ENCODE measurements at regions not wholly inside any gene's neighbourhood (a gene's known extent, or its start where the extent isn't known, plus 50 kb on each side); places are given as distances from the start of the nearest gene placed in this dataset.

DNA sequence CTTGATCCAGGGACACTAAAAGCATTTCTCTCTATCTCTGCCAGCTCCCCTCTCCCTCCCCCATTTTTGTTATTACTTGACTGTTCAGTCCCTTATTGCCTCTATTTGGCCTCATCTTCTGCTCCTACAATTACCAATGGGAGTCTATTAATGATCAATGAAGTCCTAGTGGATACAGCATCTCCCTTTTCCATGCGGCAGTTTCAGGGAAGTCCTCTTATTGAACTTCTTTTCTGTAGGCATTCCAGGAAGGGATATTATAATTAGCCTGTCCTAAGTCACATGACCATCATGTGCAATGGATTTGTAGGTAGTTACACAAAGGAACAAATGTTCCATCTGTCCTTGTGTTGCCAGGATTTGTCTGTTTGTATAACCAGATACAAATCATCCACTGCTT lies 495.1 kb upstream of the CNTNAP5 start (continued):
- TF ChIP-seq, protein P1, sequence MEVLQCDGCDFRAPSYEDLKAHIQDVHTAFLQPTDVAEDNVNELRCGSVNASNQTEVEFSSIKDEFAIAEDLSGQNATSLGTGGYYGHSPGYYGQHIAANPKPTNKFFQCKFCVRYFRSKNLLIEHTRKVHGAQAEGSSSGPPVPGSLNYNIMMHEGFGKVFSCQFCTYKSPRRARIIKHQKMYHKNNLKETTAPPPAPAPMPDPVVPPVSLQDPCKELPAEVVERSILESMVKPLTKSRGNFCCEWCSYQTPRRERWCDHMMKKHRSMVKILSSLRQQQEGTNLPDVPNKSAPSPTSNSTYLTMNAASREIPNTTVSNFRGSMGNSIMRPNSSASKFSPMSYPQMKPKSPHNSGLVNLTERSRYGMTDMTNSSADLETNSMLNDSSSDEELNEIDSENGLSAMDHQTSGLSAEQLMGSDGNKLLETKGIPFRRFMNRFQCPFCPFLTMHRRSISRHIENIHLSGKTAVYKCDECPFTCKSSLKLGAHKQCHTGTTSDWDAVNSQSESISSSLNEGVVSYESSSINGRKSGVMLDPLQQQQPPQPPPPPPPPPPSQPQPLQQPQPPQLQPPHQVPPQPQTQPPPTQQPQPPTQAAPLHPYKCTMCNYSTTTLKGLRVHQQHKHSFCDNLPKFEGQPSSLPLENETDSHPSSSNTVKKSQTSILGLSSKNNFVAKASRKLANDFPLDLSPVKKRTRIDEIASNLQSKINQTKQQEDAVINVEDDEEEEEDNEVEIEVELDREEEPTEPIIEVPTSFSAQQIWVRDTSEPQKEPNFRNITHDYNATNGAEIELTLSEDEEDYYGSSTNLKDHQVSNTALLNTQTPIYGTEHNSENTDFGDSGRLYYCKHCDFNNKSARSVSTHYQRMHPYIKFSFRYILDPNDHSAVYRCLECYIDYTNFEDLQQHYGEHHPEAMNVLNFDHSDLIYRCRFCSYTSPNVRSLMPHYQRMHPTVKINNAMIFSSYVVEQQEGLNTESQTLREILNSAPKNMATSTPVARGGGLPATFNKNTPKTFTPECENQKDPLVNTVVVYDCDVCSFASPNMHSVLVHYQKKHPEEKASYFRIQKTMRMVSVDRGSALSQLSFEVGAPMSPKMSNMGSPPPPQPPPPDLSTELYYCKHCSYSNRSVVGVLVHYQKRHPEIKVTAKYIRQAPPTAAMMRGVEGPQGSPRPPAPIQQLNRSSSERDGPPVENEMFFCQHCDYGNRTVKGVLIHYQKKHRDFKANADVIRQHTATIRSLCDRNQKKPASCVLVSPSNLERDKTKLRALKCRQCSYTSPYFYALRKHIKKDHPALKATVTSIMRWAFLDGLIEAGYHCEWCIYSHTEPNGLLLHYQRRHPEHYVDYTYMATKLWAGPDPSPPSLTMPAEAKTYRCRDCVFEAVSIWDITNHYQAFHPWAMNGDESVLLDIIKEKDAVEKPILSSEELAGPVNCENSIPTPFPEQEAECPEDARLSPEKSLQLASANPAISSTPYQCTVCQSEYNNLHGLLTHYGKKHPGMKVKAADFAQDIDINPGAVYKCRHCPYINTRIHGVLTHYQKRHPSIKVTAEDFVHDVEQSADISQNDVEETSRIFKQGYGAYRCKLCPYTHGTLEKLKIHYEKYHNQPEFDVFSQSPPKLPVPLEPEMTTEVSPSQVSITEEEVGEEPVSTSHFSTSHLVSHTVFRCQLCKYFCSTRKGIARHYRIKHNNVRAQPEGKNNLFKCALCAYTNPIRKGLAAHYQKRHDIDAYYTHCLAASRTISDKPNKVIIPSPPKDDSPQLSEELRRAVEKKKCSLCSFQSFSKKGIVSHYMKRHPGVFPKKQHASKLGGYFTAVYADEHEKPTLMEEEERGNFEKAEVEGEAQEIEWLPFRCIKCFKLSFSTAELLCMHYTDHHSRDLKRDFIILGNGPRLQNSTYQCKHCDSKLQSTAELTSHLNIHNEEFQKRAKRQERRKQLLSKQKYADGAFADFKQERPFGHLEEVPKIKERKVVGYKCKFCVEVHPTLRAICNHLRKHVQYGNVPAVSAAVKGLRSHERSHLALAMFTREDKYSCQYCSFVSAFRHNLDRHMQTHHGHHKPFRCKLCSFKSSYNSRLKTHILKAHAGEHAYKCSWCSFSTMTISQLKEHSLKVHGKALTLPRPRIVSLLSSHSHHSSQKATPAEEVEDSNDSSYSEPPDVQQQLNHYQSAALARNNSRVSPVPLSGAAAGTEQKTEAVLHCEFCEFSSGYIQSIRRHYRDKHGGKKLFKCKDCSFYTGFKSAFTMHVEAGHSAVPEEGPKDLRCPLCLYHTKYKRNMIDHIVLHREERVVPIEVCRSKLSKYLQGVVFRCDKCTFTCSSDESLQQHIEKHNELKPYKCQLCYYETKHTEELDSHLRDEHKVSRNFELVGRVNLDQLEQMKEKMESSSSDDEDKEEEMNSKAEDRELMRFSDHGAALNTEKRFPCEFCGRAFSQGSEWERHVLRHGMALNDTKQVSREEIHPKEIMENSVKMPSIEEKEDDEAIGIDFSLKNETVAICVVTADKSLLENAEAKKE (CRISPR knock-in tag; IDR thresholded peaks at IDR 0.05): no peak

DNA sequence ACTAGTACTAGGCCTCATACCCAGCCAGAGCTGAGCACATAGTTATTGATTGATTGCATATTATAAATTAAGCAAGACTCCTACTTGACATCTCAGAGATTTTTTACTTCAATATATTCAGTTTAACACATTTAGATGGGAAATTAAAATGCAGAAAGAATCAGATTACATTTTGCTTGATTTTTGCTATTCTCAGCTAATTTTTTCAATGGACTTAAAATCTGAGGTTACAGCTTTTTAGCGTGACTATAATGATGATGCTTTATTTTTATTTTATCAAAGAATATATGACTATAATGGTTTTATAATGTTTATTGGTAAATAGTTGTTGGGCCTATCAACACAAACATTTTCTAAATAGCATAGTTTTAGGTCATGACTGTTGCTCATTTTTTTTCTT lies 493.0 kb upstream of the CNTNAP5 start:
- peaks cover 7% of the 10 kb centered on the region for H3K36me3 Mint-ChIP-seq (ENCODE audit: low read depth)

DNA sequence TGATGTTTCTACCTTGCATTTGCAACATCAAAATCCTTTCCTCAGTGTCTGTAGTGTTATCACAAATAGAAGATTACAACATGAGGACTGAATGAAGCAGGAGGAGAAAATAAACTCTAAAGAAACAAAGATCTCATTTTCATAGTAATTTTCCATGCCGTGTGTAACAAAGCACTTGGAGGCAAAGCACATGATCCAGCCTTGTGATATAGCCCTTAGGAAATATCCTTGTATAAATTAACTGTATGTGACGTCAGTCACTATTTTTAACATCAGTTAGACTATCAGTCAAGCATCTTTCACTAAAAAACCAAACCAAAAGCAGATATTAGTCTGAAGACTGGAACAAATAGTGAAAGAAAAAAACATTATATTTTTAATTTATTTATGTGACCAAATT lies 492.1 kb upstream of the CNTNAP5 start:
- peaks cover 2% of the 10 kb centered on the region for H3K27me3 Mint-ChIP-seq (ENCODE audit: insufficient read depth, low read depth, poor library complexity)
- H3K4me3 Mint-ChIP-seq: no peak overlapping the region
- Histone ChIP-seq H3K4me1 (ENCODE audit: insufficient read depth) (no peaks in the 10 kb centered on the region), H3K27ac (ENCODE audit: low read depth) (no peak overlapping the region), H3F3A (replicated peaks; ENCODE audit: low read depth) (no peaks in the 10 kb centered on the region), H2AFZ (peak overlapping the region; percentile 72; the same call in 1 of the 2 replicates), H3K9me2 (ENCODE audit: insufficient read depth) (0 out of 2 replicates have a peak, but pooled peaks cover 8% of the 10 kb centered on the region), H3K4me3 (no peak overlapping the region), H4K20me1 (replicated peaks; ENCODE audit: insufficient read depth) (no peaks in the 10 kb centered on the region), H3K4me2 (no peak overlapping the region), H3K79me2 (replicated peaks; ENCODE audit: insufficient read depth) (no peaks in the 10 kb centered on the region), H3K27me3 (ENCODE audit: insufficient read depth) (no peaks in the 10 kb centered on the region), H3K36me3 (ENCODE audit: insufficient read depth) (no peaks in the 10 kb centered on the region)
- no peak overlapping the region for H3K27ac Mint-ChIP-seq
- no peak for ATAC-seq
- DNase-seq (ENCODE audit: low spot score): no peak
- peaks cover 18% of the 10 kb centered on the region for H3K9me3 Mint-ChIP-seq
- no peak for TF ChIP-seq STAT1 (IDR thresholded peaks at IDR 0.05; ENCODE audit: unreplicated experiment)
- TF ChIP-seq, protein P2, sequence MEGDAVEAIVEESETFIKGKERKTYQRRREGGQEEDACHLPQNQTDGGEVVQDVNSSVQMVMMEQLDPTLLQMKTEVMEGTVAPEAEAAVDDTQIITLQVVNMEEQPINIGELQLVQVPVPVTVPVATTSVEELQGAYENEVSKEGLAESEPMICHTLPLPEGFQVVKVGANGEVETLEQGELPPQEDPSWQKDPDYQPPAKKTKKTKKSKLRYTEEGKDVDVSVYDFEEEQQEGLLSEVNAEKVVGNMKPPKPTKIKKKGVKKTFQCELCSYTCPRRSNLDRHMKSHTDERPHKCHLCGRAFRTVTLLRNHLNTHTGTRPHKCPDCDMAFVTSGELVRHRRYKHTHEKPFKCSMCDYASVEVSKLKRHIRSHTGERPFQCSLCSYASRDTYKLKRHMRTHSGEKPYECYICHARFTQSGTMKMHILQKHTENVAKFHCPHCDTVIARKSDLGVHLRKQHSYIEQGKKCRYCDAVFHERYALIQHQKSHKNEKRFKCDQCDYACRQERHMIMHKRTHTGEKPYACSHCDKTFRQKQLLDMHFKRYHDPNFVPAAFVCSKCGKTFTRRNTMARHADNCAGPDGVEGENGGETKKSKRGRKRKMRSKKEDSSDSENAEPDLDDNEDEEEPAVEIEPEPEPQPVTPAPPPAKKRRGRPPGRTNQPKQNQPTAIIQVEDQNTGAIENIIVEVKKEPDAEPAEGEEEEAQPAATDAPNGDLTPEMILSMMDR (conservative IDR thresholded peaks at IDR 0.05; ENCODE audit: low read depth in 2 of 2): no peak
- no peaks in the 10 kb centered on the region for H3K4me1 Mint-ChIP-seq
- peaks cover 8% of the 10 kb centered on the region for H3K36me3 Mint-ChIP-seq (ENCODE audit: low read depth)

More for the DNA sequence above, 493.0 kb upstream of the CNTNAP5 start:
- Mint-ChIP-seq H3K27me3 (ENCODE audit: insufficient read depth, low read depth, poor library complexity) (peaks cover 2% of the 10 kb centered on the region), H3K27ac (no peak overlapping the region), H3K4me3 (no peak overlapping the region), H3K9me3 (peaks cover 17% of the 10 kb centered on the region), H3K4me1 (no peaks in the 10 kb centered on the region)
- DNase-seq (ENCODE audit: low spot score): no peak
- Histone ChIP-seq H3K4me3 (no peak overlapping the region), H3K4me2 (no peak overlapping the region), H3K4me1 (ENCODE audit: insufficient read depth) (no peaks in the 10 kb centered on the region), H3K79me2 (replicated peaks; ENCODE audit: insufficient read depth) (no peaks in the 10 kb centered on the region), H3K27ac (ENCODE audit: low read depth) (no peak overlapping the region), H3K36me3 (ENCODE audit: insufficient read depth) (no peaks in the 10 kb centered on the region), H3K27me3 (ENCODE audit: insufficient read depth) (no peaks in the 10 kb centered on the region), H2AFZ (no peak overlapping the region), H3K9me2 (ENCODE audit: insufficient read depth) (0 out of 2 replicates have a peak, but pooled peaks cover 8% of the 10 kb centered on the region), H3F3A (replicated peaks; ENCODE audit: low read depth) (no peaks in the 10 kb centered on the region), H4K20me1 (replicated peaks; ENCODE audit: insufficient read depth) (no peaks in the 10 kb centered on the region)
- TF ChIP-seq, protein P3, sequence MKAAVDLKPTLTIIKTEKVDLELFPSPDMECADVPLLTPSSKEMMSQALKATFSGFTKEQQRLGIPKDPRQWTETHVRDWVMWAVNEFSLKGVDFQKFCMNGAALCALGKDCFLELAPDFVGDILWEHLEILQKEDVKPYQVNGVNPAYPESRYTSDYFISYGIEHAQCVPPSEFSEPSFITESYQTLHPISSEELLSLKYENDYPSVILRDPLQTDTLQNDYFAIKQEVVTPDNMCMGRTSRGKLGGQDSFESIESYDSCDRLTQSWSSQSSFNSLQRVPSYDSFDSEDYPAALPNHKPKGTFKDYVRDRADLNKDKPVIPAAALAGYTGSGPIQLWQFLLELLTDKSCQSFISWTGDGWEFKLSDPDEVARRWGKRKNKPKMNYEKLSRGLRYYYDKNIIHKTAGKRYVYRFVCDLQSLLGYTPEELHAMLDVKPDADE (IDR thresholded peaks at IDR 0.05): no peak
- no peak for ATAC-seq

All from GM23338 (cell line).